NCI-H1417 (cell line): ENCODE measurements at regions not wholly inside any gene's neighbourhood (a gene's known extent, or its start where the extent isn't known, plus 50 kb on each side); places are given as distances from the start of the nearest gene placed in this dataset.
A peak's percentile ranks its signal among the peaks of the same experiment; 100 is the strongest.
"Not testable (repeated sequence)": the region's sequence is repeated elsewhere in the genome, so short reads cannot be mapped to it uniquely, and the experiment has no call there.

Experiments
- DNase-seq, 3 experiments: peaks; one replicate each; lab custom pipeline; 2025; lab: John Stamatoyannopoulos, UW

GRCh38 chr2:139550873-139551272 lies 770.7 kb upstream of the NXPH2 start:
- DNase-seq, result no peak

- no peak for DNase-seq
Measured at GRCh38 chr2:139550341-139550740, 770.2 kb upstream of the NXPH2 start.

DNA sequence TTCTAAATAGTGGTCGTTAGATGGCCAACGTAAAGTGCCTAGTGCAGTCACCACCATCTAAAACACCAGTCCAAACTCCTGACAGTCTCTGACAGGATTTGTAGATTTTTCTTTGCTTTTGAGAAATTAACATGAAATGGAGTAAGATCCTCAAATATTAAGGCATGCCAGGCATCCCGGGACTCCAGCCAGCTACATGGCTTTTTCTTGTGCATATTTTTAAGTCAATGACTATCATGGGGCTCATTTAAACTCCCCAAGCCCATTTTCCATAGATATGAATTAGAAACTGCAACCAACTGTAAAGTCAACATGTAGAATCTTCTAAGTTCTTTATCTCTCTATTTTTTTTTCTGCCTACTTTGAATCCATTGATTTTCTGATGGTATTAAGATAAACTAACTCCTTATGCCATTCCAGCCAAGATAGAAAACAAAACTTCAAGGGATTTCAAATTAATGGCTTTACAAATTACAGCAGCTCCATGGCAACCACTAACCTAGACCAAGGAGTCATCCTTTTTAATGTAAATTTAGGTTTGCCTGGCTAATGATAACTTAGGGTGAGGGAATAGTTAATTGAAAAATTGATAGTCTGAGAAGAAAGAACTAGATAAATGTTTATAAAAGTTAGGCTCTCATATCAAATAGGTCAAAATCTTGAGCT lies 764.1 kb upstream of the NXPH2 start:
- no peak for DNase-seq

DNA sequence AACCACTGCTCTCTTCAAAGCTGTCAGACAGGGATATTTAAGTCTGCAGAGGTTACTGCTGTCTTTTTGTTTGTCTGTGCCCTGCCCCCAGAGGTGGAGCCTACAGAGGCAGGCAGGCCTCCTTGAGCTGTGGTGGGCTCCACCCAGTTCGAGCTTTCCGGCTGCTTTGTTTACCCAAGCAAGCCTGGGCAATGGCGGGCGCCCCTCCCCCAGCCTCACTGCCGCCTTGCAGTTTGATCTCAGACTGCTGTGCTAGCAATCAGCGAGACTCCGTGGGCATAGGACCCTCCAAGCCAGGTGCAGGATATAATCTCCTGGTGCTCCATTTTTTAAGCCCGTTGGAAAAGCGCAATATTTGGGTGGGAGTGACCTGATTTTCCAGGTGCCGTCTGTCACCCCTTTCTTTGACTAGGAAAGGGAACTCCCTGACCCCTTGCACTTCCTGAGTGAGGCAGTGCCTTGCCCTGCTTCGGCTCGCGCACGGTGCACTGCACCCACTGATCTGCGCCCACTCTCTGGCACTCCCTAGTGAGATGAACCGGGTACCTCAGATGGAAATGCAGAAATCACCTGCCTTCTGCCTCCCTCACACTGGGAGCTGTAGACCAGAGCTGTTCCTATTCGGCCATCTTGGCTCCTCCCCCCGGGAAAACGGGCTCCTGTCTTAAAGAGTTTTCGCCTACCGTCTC lies 758.3 kb upstream of the NXPH2 start:
- not testable (repeated sequence) for DNase-seq

DNA sequence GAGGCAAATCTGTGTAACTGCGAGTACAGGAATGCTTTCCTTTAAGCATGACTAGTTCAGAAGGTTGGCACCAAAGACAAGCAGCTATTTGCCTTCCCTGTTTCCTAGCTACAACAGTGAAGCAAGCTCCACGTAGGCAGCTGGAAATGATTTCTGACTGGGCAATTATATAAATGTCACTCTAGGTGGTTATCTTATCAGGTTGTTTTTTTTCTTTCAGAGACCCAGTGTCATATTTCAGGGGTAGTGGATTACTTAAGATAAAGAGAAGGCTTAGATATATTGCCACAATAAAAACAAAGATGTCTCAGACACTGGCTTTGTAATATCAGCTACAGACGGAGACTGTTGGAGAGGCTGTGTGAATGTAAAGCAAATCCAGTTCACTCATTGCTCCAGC lies 748.9 kb upstream of the NXPH2 start:
- peak in 2 of 3 experiments; percentile 10 to 54 for DNase-seq

DNA sequence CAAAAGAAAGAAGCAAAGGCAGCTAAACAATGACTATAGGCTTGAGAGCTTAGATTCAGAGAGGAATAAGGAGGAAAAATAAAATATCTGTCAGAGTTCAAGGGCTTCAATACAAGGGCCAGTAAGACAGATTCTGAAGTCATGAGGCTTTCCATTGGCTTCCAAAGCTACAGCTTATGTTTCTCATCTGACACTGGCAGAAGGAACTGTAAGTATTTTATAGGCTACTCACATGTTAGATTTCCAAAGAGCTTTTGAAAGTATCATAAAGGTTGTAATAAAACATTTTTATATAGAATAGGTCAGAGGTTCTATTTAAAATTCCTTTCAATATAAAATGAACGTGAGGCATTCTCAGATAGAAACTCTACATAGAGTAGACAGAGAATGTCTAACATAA lies 746.6 kb upstream of the NXPH2 start:
- DNase-seq, result no peak

GRCh38 chr2:139518321-139518720 lies 738.1 kb upstream of the NXPH2 start:
- DNase-seq, result no peak

- no peak for DNase-seq
Measured at GRCh38 chr2:139514951-139515350, 734.8 kb upstream of the NXPH2 start.

DNA sequence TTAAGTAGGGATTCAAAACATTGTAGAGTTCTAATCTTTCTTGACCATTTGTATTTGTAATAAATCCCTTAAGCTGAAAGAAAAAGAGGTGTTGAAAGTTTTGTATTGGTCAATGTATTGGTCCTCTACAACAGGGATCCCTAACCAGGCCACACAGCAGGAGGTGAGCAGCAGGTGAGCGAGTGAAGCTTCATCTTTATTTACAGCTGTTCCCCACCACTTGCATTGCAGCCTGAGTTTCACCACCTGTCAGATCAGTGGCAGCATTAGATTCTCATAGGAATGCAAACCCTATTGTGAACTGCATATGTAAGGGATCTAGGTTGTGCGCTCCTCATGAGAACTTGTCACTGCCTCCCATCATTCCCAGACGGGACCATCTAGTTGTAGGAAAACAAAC lies 715.7 kb upstream of the NXPH2 start:
- DNase-seq, result peak in 1 of 3 experiments; percentile 14

DNA sequence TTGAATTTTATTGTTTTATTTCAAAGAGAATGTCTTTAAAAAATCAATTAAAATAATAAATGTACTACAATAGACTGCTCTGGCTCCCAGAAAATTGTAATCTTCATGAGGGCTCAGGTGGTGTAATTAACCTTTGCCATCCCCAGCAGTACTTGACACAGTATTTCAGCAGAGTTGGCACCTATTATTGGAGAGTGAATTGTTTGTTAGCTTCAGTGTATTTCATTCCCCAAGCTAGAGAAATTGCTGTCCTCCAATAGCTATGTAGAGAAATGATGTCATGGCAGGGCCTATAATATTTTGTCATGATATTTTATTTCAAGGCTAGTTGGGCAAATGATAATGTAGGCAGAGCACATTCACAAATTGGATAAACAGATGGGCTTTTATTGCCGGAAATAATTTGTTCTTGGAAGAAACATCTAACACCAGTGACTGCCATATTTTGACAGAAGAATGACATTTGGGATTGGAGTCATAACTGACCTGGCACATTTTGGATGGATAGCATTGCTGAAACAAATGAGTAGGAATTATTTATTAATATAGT lies 712.0 kb upstream of the NXPH2 start:
- peak in 1 of 3 experiments; percentile 27 for DNase-seq

DNA sequence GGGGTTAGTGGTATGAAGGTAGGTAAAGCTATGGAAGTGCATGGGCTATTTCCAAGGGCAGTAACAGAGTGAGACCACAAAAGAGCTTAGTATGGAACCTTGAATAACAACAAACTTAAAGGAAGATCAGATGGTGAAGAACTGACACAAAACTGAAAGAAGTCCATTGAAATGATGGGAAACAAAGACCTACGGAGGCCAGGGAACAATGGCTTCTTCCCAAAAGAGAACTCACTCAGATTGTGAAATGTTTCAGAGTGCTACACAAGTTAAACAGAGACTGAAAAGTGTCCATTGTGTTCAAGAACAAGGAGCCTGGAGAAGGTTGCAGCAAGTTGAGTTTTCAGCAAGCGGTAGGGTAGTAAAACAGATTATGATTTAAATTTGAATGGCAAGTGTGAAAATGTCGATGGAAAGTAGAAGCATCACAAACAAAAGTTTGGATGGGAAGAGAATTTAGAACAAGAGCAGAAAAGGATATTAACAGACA lies 700.0 kb upstream of the NXPH2 start:
- DNase-seq, result no peak

DNA sequence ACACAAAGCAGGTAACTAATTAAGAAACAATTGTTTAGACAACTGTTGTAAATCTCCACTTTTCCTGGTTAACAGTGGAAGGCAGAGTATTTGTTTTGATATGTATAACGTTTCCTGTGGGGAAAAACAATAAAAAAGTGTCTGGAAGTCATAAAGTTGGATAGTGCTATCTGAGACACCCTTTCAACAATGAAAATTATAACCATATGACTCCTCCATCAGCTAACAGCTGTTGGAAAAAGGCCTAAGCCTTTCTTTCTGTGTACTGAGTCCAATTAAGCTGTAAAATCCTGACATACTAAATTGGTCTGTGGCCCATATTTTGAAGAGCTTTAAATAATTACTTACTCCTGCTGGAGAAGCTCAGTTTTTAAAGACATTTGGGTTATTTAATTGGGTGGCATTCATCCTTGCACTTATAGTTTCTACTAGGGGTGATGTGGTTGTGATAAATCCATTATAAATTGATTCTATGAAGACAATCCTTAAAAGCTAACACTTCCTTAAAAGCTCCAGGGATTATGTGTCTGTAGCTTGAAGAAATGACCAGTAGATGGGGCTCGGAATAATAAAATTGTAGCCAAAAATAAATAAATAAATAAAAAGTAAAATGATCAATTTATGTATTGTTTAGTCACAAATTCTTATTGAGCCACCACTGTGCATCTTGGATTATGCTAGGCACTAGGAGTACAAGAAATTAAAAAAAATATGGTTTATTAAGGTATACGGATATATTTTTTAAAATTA lies 698.1 kb upstream of the NXPH2 start:
- peak in 2 of 3 experiments; percentile 48 to 89 for DNase-seq

GRCh38 chr2:139477618-139478017 lies 697.4 kb upstream of the NXPH2 start:
- DNase-seq, result peak in 1 of 3 experiments; percentile 28

DNA sequence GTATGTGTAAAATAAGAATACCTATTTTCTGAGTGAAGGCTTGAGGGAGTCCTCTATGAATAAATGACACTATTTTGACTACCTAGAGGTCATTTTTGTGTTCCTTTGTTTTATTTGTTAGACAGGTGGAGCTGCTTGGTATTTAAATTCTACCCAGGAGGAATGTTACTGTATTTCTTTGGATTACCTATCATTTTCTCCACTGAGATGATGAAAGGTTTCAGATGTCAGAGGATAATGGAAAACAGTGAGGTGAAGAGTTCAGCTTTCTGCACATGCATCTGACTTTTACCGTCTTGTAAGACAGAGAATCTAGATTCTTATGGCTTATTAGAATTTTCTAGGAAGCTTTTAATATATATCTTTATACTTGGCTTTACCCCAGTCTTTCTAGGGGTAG lies 689.8 kb upstream of the NXPH2 start:
- peak in 1 of 3 experiments; percentile 18 for DNase-seq

DNA sequence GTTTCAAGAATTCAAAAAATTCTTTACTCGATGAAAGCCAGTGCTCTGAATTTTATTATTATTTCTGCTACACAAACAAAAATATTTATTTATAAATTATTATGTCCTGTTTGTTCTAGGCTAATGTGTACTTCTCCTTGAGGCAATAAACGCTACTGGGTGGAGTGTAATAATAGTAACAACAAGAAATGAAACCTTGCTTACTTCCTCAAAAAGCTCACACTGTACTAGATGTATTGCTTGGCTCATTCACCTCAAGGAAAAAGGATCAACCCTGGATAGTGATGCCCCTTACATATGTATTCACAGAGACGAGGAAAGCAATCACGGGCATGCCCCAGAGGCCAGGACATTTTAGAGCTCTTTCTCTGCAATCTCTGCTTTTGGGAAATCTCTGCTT lies 685.6 kb upstream of the NXPH2 start:
- no peak for DNase-seq

DNA sequence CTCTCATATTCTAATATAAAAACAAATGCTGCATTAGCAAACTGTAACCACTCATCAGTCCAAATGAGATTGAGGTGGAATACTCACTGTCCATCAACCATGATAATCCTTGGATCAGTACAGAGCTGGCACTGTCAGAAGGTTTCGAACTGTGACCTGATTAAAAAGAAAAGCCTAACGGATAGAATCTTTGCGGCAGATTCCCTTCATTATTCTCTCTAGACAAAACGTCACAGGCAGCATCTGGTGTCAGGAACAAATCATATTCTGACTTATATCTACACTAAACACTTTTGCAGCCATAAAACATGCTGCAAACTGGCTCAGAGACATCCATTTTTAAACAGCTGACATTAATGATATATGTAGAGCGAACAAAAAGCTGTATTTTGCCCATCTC lies 677.7 kb upstream of the NXPH2 start:
- DNase-seq, result no peak

DNA sequence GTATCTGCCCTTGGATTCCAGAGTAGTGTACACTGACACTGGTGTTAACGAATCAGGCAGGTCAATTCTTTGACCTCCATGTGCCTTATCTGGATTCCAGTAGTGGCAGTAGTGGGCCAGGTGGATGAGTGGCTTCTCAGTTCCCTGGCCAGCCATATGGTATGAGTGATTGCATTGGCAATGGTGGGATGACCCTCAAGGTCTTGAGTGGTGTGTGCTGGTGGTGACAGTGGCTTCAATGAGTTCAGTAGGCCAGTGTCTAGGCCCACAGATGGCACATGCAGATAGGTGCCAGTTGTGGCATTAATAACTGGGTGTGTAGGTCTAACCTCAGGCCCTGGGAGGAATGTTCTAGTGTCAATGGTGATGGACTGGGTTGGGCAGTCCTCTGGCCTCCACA lies 674.1 kb upstream of the NXPH2 start:
- DNase-seq, result no peak

- DNase-seq, result no peak
Measured at GRCh38 chr2:139439100-139439499, 658.9 kb upstream of the NXPH2 start.

- DNase-seq, result no peak
Measured at GRCh38 chr2:139438478-139438877, 658.3 kb upstream of the NXPH2 start.

- DNase-seq, result peak in 1 of 3 experiments; percentile 29
Measured at GRCh38 chr2:139427164-139427563, 647.0 kb upstream of the NXPH2 start.

- no peak for DNase-seq
Measured at GRCh38 chr2:139424101-139424500, 643.9 kb upstream of the NXPH2 start.

- DNase-seq, result no peak
Measured at GRCh38 chr2:139411236-139411635, 631.0 kb upstream of the NXPH2 start.

GRCh38 chr2:139410833-139411174 lies 630.6 kb upstream of the NXPH2 start:
- not testable (repeated sequence) for DNase-seq
